HEK293 (cell line): ENCODE measurements at regions not wholly inside any gene's neighbourhood (a gene's known extent, or its start where the extent isn't known, plus 50 kb on each side); places are given as distances from the start of the nearest gene placed in this dataset.

Source experiments
- CTCF ChIA-PET: fragments of 350-600 bp; formaldehyde crosslinking; extraction: SDS; loops from one replicate; lab custom pipeline; 2021; ENCODE audit warnings: antibody characterized with exemption; lab: Yijun Ruan, JAX
- POLR2A ChIA-PET: fragments of 300-600 bp; formaldehyde crosslinking; extraction: SDS; loops from one replicate; lab custom pipeline; 2020; ENCODE audit warnings: antibody characterized with exemption, inconsistent platforms; lab: Yijun Ruan, JAX
- H3K27ac ChIP-seq: fragments of 200-500 bp; sonication (Bioruptor generic); 2 replicates; pipeline ENCODE4 v1.5.1; 2014; ENCODE audit warnings: low read depth, low read length, control low read depth, inconsistent platforms; ENCODE audit errors: extremely low read depth
- H3K36me3 ChIP-seq, 2 experiments: fragments of 200-500 bp in 1 of 2; sonication (Bioruptor generic) in 1 of 2; 1 replicate in 1 of 2; 2 replicates in 1 of 2; pipeline ENCODE4 v1.5.1; 2014 to 2017; ENCODE audit warnings: inconsistent platforms in 2 of 2, low read length in 2 of 2; ENCODE audit not compliant: control insufficient read depth in 2 of 2, insufficient read depth in 1 of 2
- H3K4me1 ChIP-seq: fragments of 200-500 bp; sonication (Bioruptor generic); 2 replicates; pipeline ENCODE4 v1.5.1; 2014; ENCODE audit warnings: mild to moderate bottlenecking, low read length, inconsistent platforms; ENCODE audit not compliant: control insufficient read depth, insufficient read depth
- H3K4me3 ChIP-seq: 2 replicates; pipeline ENCODE4 v1.5.1; 2011; ENCODE audit warnings: low read depth, mild to moderate bottlenecking, control low read depth, low read length, moderate library complexity
- H3K9me3 ChIP-seq: fragments of 200-500 bp; sonication (Bioruptor generic); 2 replicates; pipeline ENCODE4 v1.5.1; 2014; ENCODE audit warnings: low read depth, low read length, inconsistent platforms; ENCODE audit not compliant: control insufficient read depth, insufficient read depth
- KLF10 ChIP-seq: fragments of 450-650 bp; IDR thresholded peaks from 2 replicates; pipeline ENCODE4 v1.5.1; 2018; ENCODE audit warnings: missing biosample characterization, mild to moderate bottlenecking, missing genetic modification characterization
- ZNF121 ChIP-seq: fragments of 450-650 bp; formaldehyde crosslinking; IDR thresholded peaks from 2 replicates; pipeline ENCODE4 v1.5.1; 2016; ENCODE audit warnings: missing biosample characterization, missing genetic modification characterization
- ZNF132 ChIP-seq: fragments of 450-650 bp; formaldehyde crosslinking; IDR thresholded peaks from 2 replicates; pipeline ENCODE4 v1.5.1; 2017; ENCODE audit warnings: missing biosample characterization, missing genetic modification characterization, borderline replicate concordance
- ZNF239 ChIP-seq: fragments of 450-650 bp; formaldehyde crosslinking; IDR thresholded peaks from 2 replicates; pipeline ENCODE4 v1.5.1; 2016; ENCODE audit warnings: missing biosample characterization, missing genetic modification characterization
- ZNF514 ChIP-seq: fragments of 450-650 bp; formaldehyde crosslinking; IDR thresholded peaks from 2 replicates; pipeline ENCODE4 v1.5.1; 2016; ENCODE audit warnings: missing biosample characterization, missing genetic modification characterization
- ZNF610 ChIP-seq: fragments of 450-650 bp; formaldehyde crosslinking; IDR thresholded peaks from 2 replicates; pipeline ENCODE4 v1.5.1; 2016; ENCODE audit warnings: missing biosample characterization, missing genetic modification characterization, borderline replicate concordance
- ZNF623 ChIP-seq: fragments of 450-650 bp; formaldehyde crosslinking; IDR thresholded peaks from 2 replicates; pipeline ENCODE4 v1.5.1; 2016; ENCODE audit warnings: missing biosample characterization, missing genetic modification characterization
- ZNF768 ChIP-seq: fragments of 450-650 bp; formaldehyde crosslinking; IDR thresholded peaks from 2 replicates; pipeline ENCODE4 v1.5.1; 2018; ENCODE audit warnings: missing biosample characterization, mild to moderate bottlenecking, missing genetic modification characterization
- TF ChIP-seq, protein P1 (sequence below): fragments of 450-650 bp; formaldehyde crosslinking; IDR thresholded peaks from 2 replicates; pipeline ENCODE4 v1.5.1; 2016; ENCODE audit warnings: missing biosample characterization, missing genetic modification characterization
- TF ChIP-seq, protein P2 (sequence below): fragments of 450-650 bp; formaldehyde crosslinking; IDR thresholded peaks from 2 replicates; pipeline ENCODE4 v1.5.1; 2016; ENCODE audit warnings: missing biosample characterization, missing genetic modification characterization
- TF ChIP-seq, protein P3 (sequence below): fragments of 450-650 bp; formaldehyde crosslinking; IDR thresholded peaks from 2 replicates; pipeline ENCODE4 v1.5.1; 2017; ENCODE audit warnings: missing biosample characterization, missing genetic modification characterization
- TF ChIP-seq, protein P4 (sequence below): fragments of 450-650 bp; formaldehyde crosslinking; IDR thresholded peaks from 2 replicates; pipeline ENCODE4 v1.5.1; 2016; ENCODE audit warnings: missing biosample characterization, missing genetic modification characterization, borderline replicate concordance
- TF ChIP-seq, protein P5 (sequence below): fragments of 450-650 bp; formaldehyde crosslinking; IDR thresholded peaks from 2 replicates; pipeline ENCODE4 v1.5.1; 2016; ENCODE audit warnings: missing biosample characterization, missing genetic modification characterization, low read depth

DNA sequence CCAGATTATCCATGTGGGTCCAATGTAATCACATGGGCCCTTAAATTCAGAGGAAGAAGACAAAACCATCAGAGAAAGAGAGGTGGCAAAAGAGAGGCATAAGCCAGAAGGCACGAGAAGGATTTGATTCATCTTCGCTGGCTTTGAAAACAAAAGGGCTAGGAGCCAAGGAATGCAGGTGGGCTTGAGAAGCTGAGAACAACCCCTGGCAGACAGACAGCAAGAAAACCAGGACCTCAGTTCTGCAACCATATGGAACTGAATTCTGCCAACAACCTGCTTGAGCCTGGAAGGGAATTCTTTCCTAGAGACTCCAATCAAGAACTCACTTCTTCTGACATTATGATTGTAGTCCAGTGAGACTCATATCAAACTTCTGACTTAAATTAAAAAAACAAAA, 1531.8 kb downstream of the PCDH7 start:
- ChIA-PET POLR2A (no interaction called here), CTCF (no interaction called here)
- no peaks in the 10 kb centered on the region for H3K36me3 ChIP-seq
- H3K4me3 ChIP-seq: no peak overlapping the region
- no peaks in the 10 kb centered on the region for H3K4me1 ChIP-seq
- TF ChIP-seq ZNF610 (tag by site-specific recombination) (no peak), ZNF768 (no peak), ZNF239 (tag by site-specific recombination) (no peak), ZNF623 (tag by site-specific recombination) (no peak), KLF10 (no peak), ZNF121 (tag by site-specific recombination) (no peak)
- TF ChIP-seq, protein P1, sequence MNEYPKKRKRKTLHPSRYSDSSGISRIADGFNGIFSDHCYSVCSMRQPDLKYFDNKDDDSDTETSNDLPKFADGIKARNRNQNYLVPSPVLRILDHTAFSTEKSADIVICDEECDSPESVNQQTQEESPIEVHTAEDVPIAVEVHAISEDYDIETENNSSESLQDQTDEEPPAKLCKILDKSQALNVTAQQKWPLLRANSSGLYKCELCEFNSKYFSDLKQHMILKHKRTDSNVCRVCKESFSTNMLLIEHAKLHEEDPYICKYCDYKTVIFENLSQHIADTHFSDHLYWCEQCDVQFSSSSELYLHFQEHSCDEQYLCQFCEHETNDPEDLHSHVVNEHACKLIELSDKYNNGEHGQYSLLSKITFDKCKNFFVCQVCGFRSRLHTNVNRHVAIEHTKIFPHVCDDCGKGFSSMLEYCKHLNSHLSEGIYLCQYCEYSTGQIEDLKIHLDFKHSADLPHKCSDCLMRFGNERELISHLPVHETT (tag by site-specific recombination): no peak
- TF ChIP-seq, protein P2, sequence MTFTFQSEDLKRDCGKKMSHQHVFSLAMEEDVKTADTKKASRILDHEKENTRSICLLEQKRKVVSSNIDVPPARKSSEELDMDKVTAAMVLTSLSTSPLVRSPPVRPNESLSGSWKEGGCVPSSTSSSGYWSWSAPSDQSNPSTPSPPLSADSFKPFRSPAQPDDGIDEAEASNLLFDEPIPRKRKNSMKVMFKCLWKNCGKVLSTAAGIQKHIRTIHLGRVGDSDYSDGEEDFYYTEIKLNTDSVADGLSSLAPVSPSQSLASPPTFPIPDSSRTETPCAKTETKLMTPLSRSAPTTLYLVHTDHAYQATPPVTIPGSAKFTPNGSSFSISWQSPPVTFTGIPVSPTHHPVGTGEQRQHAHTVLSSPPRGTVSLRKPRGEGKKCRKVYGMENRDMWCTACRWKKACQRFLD (tag by site-specific recombination): no peak
- TF ChIP-seq, protein P3, sequence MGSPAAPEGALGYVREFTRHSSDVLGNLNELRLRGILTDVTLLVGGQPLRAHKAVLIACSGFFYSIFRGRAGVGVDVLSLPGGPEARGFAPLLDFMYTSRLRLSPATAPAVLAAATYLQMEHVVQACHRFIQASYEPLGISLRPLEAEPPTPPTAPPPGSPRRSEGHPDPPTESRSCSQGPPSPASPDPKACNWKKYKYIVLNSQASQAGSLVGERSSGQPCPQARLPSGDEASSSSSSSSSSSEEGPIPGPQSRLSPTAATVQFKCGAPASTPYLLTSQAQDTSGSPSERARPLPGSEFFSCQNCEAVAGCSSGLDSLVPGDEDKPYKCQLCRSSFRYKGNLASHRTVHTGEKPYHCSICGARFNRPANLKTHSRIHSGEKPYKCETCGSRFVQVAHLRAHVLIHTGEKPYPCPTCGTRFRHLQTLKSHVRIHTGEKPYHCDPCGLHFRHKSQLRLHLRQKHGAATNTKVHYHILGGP (tag by site-specific recombination): no peak
- TF ChIP-seq, protein P4, sequence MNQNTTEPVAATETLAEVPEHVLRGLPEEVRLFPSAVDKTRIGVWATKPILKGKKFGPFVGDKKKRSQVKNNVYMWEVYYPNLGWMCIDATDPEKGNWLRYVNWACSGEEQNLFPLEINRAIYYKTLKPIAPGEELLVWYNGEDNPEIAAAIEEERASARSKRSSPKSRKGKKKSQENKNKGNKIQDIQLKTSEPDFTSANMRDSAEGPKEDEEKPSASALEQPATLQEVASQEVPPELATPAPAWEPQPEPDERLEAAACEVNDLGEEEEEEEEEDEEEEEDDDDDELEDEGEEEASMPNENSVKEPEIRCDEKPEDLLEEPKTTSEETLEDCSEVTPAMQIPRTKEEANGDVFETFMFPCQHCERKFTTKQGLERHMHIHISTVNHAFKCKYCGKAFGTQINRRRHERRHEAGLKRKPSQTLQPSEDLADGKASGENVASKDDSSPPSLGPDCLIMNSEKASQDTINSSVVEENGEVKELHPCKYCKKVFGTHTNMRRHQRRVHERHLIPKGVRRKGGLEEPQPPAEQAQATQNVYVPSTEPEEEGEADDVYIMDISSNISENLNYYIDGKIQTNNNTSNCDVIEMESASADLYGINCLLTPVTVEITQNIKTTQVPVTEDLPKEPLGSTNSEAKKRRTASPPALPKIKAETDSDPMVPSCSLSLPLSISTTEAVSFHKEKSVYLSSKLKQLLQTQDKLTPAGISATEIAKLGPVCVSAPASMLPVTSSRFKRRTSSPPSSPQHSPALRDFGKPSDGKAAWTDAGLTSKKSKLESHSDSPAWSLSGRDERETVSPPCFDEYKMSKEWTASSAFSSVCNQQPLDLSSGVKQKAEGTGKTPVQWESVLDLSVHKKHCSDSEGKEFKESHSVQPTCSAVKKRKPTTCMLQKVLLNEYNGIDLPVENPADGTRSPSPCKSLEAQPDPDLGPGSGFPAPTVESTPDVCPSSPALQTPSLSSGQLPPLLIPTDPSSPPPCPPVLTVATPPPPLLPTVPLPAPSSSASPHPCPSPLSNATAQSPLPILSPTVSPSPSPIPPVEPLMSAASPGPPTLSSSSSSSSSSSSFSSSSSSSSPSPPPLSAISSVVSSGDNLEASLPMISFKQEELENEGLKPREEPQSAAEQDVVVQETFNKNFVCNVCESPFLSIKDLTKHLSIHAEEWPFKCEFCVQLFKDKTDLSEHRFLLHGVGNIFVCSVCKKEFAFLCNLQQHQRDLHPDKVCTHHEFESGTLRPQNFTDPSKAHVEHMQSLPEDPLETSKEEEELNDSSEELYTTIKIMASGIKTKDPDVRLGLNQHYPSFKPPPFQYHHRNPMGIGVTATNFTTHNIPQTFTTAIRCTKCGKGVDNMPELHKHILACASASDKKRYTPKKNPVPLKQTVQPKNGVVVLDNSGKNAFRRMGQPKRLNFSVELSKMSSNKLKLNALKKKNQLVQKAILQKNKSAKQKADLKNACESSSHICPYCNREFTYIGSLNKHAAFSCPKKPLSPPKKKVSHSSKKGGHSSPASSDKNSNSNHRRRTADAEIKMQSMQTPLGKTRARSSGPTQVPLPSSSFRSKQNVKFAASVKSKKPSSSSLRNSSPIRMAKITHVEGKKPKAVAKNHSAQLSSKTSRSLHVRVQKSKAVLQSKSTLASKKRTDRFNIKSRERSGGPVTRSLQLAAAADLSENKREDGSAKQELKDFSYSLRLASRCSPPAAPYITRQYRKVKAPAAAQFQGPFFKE (tag by site-specific recombination): no peak
- no peak overlapping the region for H3K27ac ChIP-seq
- no peaks in the 10 kb centered on the region for H3K9me3 ChIP-seq

DNA sequence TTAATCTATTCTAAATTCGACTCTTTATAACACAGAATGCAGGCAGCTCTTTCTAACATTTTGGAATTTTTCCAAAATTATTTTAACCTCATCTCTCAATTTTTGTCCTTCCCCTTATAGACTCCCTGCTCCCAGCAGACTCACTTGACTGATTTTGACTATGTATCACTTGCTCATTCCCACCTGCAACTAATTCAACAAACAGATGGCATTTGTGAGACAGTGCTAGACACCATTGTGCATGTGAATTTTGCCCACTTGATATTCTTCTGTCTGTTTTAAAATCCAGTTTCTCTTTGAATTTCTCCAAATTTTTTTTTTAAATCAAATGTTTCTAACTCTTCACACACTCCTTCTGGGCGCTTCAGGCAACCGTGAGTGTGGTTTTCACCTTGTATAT, 1534.0 kb downstream of the PCDH7 start:
- ChIA-PET CTCF (no interaction called here), POLR2A (no interaction called here)
- TF ChIP-seq ZNF132 (tag by site-specific recombination) (no peak), ZNF514 (tag by site-specific recombination) (no peak)
- TF ChIP-seq, protein P5, sequence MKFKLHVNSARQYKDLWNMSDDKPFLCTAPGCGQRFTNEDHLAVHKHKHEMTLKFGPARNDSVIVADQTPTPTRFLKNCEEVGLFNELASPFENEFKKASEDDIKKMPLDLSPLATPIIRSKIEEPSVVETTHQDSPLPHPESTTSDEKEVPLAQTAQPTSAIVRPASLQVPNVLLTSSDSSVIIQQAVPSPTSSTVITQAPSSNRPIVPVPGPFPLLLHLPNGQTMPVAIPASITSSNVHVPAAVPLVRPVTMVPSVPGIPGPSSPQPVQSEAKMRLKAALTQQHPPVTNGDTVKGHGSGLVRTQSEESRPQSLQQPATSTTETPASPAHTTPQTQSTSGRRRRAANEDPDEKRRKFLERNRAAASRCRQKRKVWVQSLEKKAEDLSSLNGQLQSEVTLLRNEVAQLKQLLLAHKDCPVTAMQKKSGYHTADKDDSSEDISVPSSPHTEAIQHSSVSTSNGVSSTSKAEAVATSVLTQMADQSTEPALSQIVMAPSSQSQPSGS (tag by site-specific recombination): no peak
- Histone ChIP-seq H3K4me1 (no peaks in the 10 kb centered on the region), H3K4me3 (no peak overlapping the region), H3K27ac (no peak overlapping the region), H3K9me3 (no peaks in the 10 kb centered on the region), H3K36me3 (no peaks in the 10 kb centered on the region)
